ENCODE measurements at regions not wholly inside any gene's neighbourhood (a gene's known extent, or its start where the extent isn't known, plus 50 kb on each side); places are given as distances from the start of the nearest gene placed in this dataset.
A peak's percentile ranks its signal among the peaks of the same experiment; 100 is the strongest.

GRCh38 chr2:13103151-13103550 is 386.4 kb downstream of the TRIB2 start:
- Histone ChIP-seq H3K27ac (no peak overlapping the region), H3K4me1 (peaks cover 0 to 19% (median 0%) of the 10 kb centered on the region in 4 donors), H3K9me3 (no peaks in the 10 kb centered on the region), H3K4me3 (no peak overlapping the region), H3K36me3 (no peaks in the 10 kb centered on the region), H3K27me3 (no peaks in the 10 kb centered on the region)
- 85% methylated on average over 1 of the region's 1 CpG for WGBS (ENCODE audit: insufficient coverage, low coverage, low lambda C conversion rate, missing lambda C conversion rate)
- TF ChIP-seq CTCF (IDR thresholded peaks at IDR 0.05) (no peak), POLR2A (IDR thresholded peaks at IDR 0.05) (no peak)
- ATAC-seq = no peak
- intact Hi-C loops (cut with DNase I) = no loop called here
- DNase-seq = no peak

GRCh38 chr2:13103778-13104493 is 387.2 kb downstream of the TRIB2 start:
- ATAC-seq (peak in 3 of 4 donors; percentile 52 to 65 (median 53)), DNase-seq (no peak)
- intact Hi-C loops (cut with DNase I) = no loop called here
- Histone ChIP-seq H3K4me3 (no peak overlapping the region), H3K27ac (no peak overlapping the region), H3K27me3 (no peaks in the 10 kb centered on the region), H3K4me1 (peaks cover 0 to 19% (median 0%) of the 10 kb centered on the region in 4 donors), H3K9me3 (no peaks in the 10 kb centered on the region), H3K36me3 (no peaks in the 10 kb centered on the region)
- no peak for TF ChIP-seq CTCF (IDR thresholded peaks at IDR 0.05)
- TF ChIP-seq POLR2A (IDR thresholded peaks at IDR 0.05) = no peak
- WGBS (ENCODE audit: insufficient coverage, low coverage, low lambda C conversion rate, missing lambda C conversion rate) = 63% methylated on average over 5 of the region's 5 CpGs

GRCh38 chr2:13104723-13105122 is 388.0 kb downstream of the TRIB2 start:
- intact Hi-C loops (cut with DNase I) = no loop called here
- no peak for TF ChIP-seq CTCF (IDR thresholded peaks at IDR 0.05)
- TF ChIP-seq POLR2A (IDR thresholded peaks at IDR 0.05) = no peak
- ATAC-seq = peak in 3 of 4 donors; percentile 41 to 73 (median 62)
- Histone ChIP-seq H3K9me3 (no peaks in the 10 kb centered on the region), H3K27me3 (no peaks in the 10 kb centered on the region), H3K27ac (no peak overlapping the region), H3K36me3 (no peaks in the 10 kb centered on the region), H3K4me1 (peaks cover 0 to 19% (median 0%) of the 10 kb centered on the region in 4 donors), H3K4me3 (no peak overlapping the region)
- no peak for DNase-seq

- Histone ChIP-seq H3K4me3 (no peak overlapping the region), H3K27ac (no peak overlapping the region), H3K27me3 (no peaks in the 10 kb centered on the region), H3K36me3 (no peaks in the 10 kb centered on the region), H3K4me1 (peaks cover 0 to 19% (median 0%) of the 10 kb centered on the region in 4 donors), H3K9me3 (no peaks in the 10 kb centered on the region)
- intact Hi-C loops (cut with DNase I) = no loop called here
- ATAC-seq (peak in 2 of 4 donors; percentile 48 to 73), DNase-seq (no peak)
- no peak for TF ChIP-seq POLR2A (IDR thresholded peaks at IDR 0.05)
- no peak for TF ChIP-seq CTCF (IDR thresholded peaks at IDR 0.05)
- WGBS (ENCODE audit: insufficient coverage, low coverage, low lambda C conversion rate, missing lambda C conversion rate) = 27% methylated on average over 3 of the region's 3 CpGs
Observed at GRCh38 chr2:13106302-13106701, 389.6 kb downstream of the TRIB2 start.

Measured in right lobe of liver (tissue), 6 donors.